BLaER1 (cell line): ENCODE measurements at regions not wholly inside any gene's neighbourhood (a gene's known extent, or its start where the extent isn't known, plus 50 kb on each side); places are given as distances from the start of the nearest gene placed in this dataset.

Source experiments
- H3K27ac ChIP-seq: shearing (Covaris generic); formaldehyde crosslinking; 2 replicates; pipeline ENCODE4 v1.8.1; 2022
- H3K27me3 ChIP-seq: shearing (Covaris generic); formaldehyde crosslinking; 2 replicates; pipeline ENCODE4 v1.8.1; 2022
- H3K36me3 ChIP-seq: shearing (Covaris generic); formaldehyde crosslinking; 2 replicates; pipeline ENCODE4 v1.8.1; 2022
- H3K4me1 ChIP-seq: shearing (Covaris generic); formaldehyde crosslinking; 2 replicates; pipeline ENCODE4 v1.8.1; 2022
- H3K4me2 ChIP-seq: shearing (Covaris generic); formaldehyde crosslinking; 2 replicates; pipeline ENCODE4 v1.8.1; 2022
- H3K4me3 ChIP-seq: shearing (Covaris generic); formaldehyde crosslinking; 2 replicates; pipeline ENCODE4 v1.8.1; 2022
- H3K9ac ChIP-seq: shearing (Covaris generic); formaldehyde crosslinking; 2 replicates; pipeline ENCODE4 v1.8.1; 2022
- H3K9me3 ChIP-seq: shearing (Covaris generic); formaldehyde crosslinking; 2 replicates; pipeline ENCODE4 v1.8.1; 2022
- H4K20me1 ChIP-seq: shearing (Covaris generic); formaldehyde crosslinking; 2 replicates; pipeline ENCODE4 v1.8.1; 2022
- Cebpa-rat ChIP-seq: shearing (Covaris generic); IDR thresholded peaks from 2 replicates; pipeline ENCODE4 v1.8.1; 2022

GRCh38 chr6:132019586-132019985, 68.4 kb upstream of the CCN2 start:
- H3K9ac ChIP-seq = peak overlapping the region; percentile 68
- H3K4me2 ChIP-seq = peak overlapping the region; percentile 63
- peaks cover 48% of the 10 kb centered on the region for H3K4me1 ChIP-seq
- 0 out of 2 replicates have a peak overlapping the region, but pooled peaks have one; percentile 8 for H3K4me3 ChIP-seq
- H3K27ac ChIP-seq = peak overlapping the region; percentile 86
- H3K27me3 ChIP-seq = no peaks in the 10 kb centered on the region
- no peak for TF ChIP-seq Cebpa-rat
- no peaks in the 10 kb centered on the region for H3K36me3 ChIP-seq
- peaks cover 27% of the 10 kb centered on the region for H3K9me3 ChIP-seq
- H4K20me1 ChIP-seq = no peaks in the 10 kb centered on the region

- Histone ChIP-seq H3K9ac (peak overlapping the region; percentile 50; the same call in 1 of the 2 replicates), H3K9me3 (peaks cover 23% of the 10 kb centered on the region), H3K4me2 (peak overlapping the region; percentile 63), H3K27ac (peak overlapping the region; percentile 86), H3K36me3 (no peaks in the 10 kb centered on the region), H4K20me1 (no peaks in the 10 kb centered on the region), H3K27me3 (no peaks in the 10 kb centered on the region), H3K4me3 (peak overlapping the region; percentile 15; the same call in 1 of the 2 replicates), H3K4me1 (peaks cover 48% of the 10 kb centered on the region)
- no peak; the same call in 1 of the 2 replicates for TF ChIP-seq Cebpa-rat
Measured at GRCh38 chr6:132017942-132018341, 66.8 kb upstream of the CCN2 start.

- H3K4me1 ChIP-seq = peaks cover 55% of the 10 kb centered on the region
- no peak overlapping the region for H3K9ac ChIP-seq
- no peaks in the 10 kb centered on the region for H3K36me3 ChIP-seq
- no peak overlapping the region for H3K27ac ChIP-seq
- H3K4me3 ChIP-seq = no peak overlapping the region
- H3K9me3 ChIP-seq = peaks cover 13% of the 10 kb centered on the region
- no peak overlapping the region for H3K4me2 ChIP-seq
- no peaks in the 10 kb centered on the region for H3K27me3 ChIP-seq
- no peaks in the 10 kb centered on the region for H4K20me1 ChIP-seq
- TF ChIP-seq Cebpa-rat = no peak
Measured at GRCh38 chr6:132016396-132016795, 65.2 kb upstream of the CCN2 start.

GRCh38 chr6:132011582-132011981, 60.4 kb upstream of the CCN2 start:
- Histone ChIP-seq H3K27ac (no peak overlapping the region), H3K4me2 (0 out of 2 replicates have a peak overlapping the region, but pooled peaks have one; percentile 18), H3K9ac (no peak overlapping the region), H3K4me1 (peaks cover 15% of the 10 kb centered on the region), H3K9me3 (peaks cover 10% of the 10 kb centered on the region), H4K20me1 (no peaks in the 10 kb centered on the region), H3K4me3 (no peak overlapping the region), H3K36me3 (no peaks in the 10 kb centered on the region), H3K27me3 (no peaks in the 10 kb centered on the region)
- no peak for TF ChIP-seq Cebpa-rat

- Histone ChIP-seq H3K9ac (no peak overlapping the region), H3K4me2 (no peak overlapping the region), H3K27me3 (no peaks in the 10 kb centered on the region), H4K20me1 (no peaks in the 10 kb centered on the region), H3K27ac (peak overlapping the region; percentile 12; the same call in 1 of the 2 replicates), H3K36me3 (no peaks in the 10 kb centered on the region), H3K4me3 (no peak overlapping the region), H3K9me3 (peaks cover 23% of the 10 kb centered on the region), H3K4me1 (peaks cover 13% of the 10 kb centered on the region)
- no peak for TF ChIP-seq Cebpa-rat
Measured at GRCh38 chr6:132009175-132009574, 58.0 kb upstream of the CCN2 start.

- peaks cover 13% of the 10 kb centered on the region for H3K4me1 ChIP-seq
- no peaks in the 10 kb centered on the region for H4K20me1 ChIP-seq
- no peak for TF ChIP-seq Cebpa-rat
- peaks cover 39% of the 10 kb centered on the region for H3K9me3 ChIP-seq
- H3K27ac ChIP-seq = no peak overlapping the region
- no peaks in the 10 kb centered on the region for H3K27me3 ChIP-seq
- H3K36me3 ChIP-seq = no peaks in the 10 kb centered on the region
- H3K4me3 ChIP-seq = no peak overlapping the region
- no peak overlapping the region for H3K4me2 ChIP-seq
- no peak overlapping the region for H3K9ac ChIP-seq
Measured at GRCh38 chr6:132007474-132008190, 56.5 kb upstream of the CCN2 start.

- no peaks in the 10 kb centered on the region for H4K20me1 ChIP-seq
- H3K4me1 ChIP-seq = peaks cover 13% of the 10 kb centered on the region
- H3K9ac ChIP-seq = no peak overlapping the region
- H3K36me3 ChIP-seq = no peaks in the 10 kb centered on the region
- no peak overlapping the region for H3K27ac ChIP-seq
- no peak overlapping the region for H3K4me2 ChIP-seq
- no peaks in the 10 kb centered on the region for H3K27me3 ChIP-seq
- H3K9me3 ChIP-seq = peaks cover 48% of the 10 kb centered on the region
- H3K4me3 ChIP-seq = no peak overlapping the region
- no peak for TF ChIP-seq Cebpa-rat
Measured at GRCh38 chr6:132005178-132005577, 54.0 kb upstream of the CCN2 start.

GRCh38 chr6:132004668-132005067, 53.5 kb upstream of the CCN2 start:
- no peaks in the 10 kb centered on the region for H4K20me1 ChIP-seq
- peaks cover 48% of the 10 kb centered on the region for H3K9me3 ChIP-seq
- TF ChIP-seq Cebpa-rat = no peak
- H3K4me2 ChIP-seq = no peak overlapping the region
- peaks cover 18% of the 10 kb centered on the region for H3K4me1 ChIP-seq
- no peaks in the 10 kb centered on the region for H3K36me3 ChIP-seq
- no peak overlapping the region for H3K27ac ChIP-seq
- no peak overlapping the region for H3K4me3 ChIP-seq
- no peak overlapping the region for H3K9ac ChIP-seq
- no peaks in the 10 kb centered on the region for H3K27me3 ChIP-seq

GRCh38 chr6:132003516-132004178, 52.5 kb upstream of the CCN2 start:
- H3K4me2 ChIP-seq = no peak overlapping the region
- H3K4me3 ChIP-seq = 0 out of 2 replicates have a peak overlapping the region, but pooled peaks have one; percentile 8
- H3K9ac ChIP-seq = no peak overlapping the region
- no peaks in the 10 kb centered on the region for H3K27me3 ChIP-seq
- peaks cover 48% of the 10 kb centered on the region for H3K9me3 ChIP-seq
- H3K4me1 ChIP-seq = peaks cover 23% of the 10 kb centered on the region
- no peaks in the 10 kb centered on the region for H3K36me3 ChIP-seq
- TF ChIP-seq Cebpa-rat = no peak
- H4K20me1 ChIP-seq = no peaks in the 10 kb centered on the region
- no peak overlapping the region for H3K27ac ChIP-seq
